Forelimb muscle (tissue), 1 donor: ENCODE measurements at regions not wholly inside any gene's neighbourhood (a gene's known extent, or its start where the extent isn't known, plus 50 kb on each side); places are given as distances from the start of the nearest gene placed in this dataset.
"Not testable (repeated sequence)": the region's sequence is repeated elsewhere in the genome, so short reads cannot be mapped to it uniquely, and the experiment has no call there.

Experiments used
- DNase-seq: peaks from one replicate; pipeline ENCODE4 v3.0.0-alpha.2; 2013; ENCODE audit warnings: low read depth

- DNase-seq = no peak
Measured at GRCh38 chr2:8441371-8441770, 240.5 kb upstream of the ID2 start.

- no peak for DNase-seq
Measured at GRCh38 chr2:8441986-8442385, 239.9 kb upstream of the ID2 start.

GRCh38 chr2:8442833-8443486 lies 238.9 kb upstream of the ID2 start:
- no peak for DNase-seq

GRCh38 chr2:8445580-8445979 lies 236.3 kb upstream of the ID2 start:
- no peak for DNase-seq

- not testable (repeated sequence) for DNase-seq
Measured at GRCh38 chr2:8446751-8447150, 235.1 kb upstream of the ID2 start.

GRCh38 chr2:8447610-8448221 lies 234.1 kb upstream of the ID2 start:
- DNase-seq = no peak

- no peak for DNase-seq
Measured at GRCh38 chr2:8448824-8449556, 232.9 kb upstream of the ID2 start.

GRCh38 chr2:8451273-8451672 lies 230.6 kb upstream of the ID2 start:
- DNase-seq = no peak

GRCh38 chr2:8452296-8452695 lies 229.6 kb upstream of the ID2 start:
- no peak for DNase-seq

GRCh38 chr2:8452979-8453903 lies 228.6 kb upstream of the ID2 start:
- DNase-seq = no peak

- no peak for DNase-seq
Measured at GRCh38 chr2:8453904-8454302, 228.0 kb upstream of the ID2 start.

- DNase-seq = no peak
Measured at GRCh38 chr2:8454797-8455196, 227.1 kb upstream of the ID2 start.

- DNase-seq = no peak
Measured at GRCh38 chr2:8455236-8456150, 226.4 kb upstream of the ID2 start.

- DNase-seq = no peak
Measured at GRCh38 chr2:8456151-8457091, 225.4 kb upstream of the ID2 start.

GRCh38 chr2:8457092-8457481 lies 224.8 kb upstream of the ID2 start:
- DNase-seq = no peak

- no peak for DNase-seq
Measured at GRCh38 chr2:8457699-8458502, 224.0 kb upstream of the ID2 start.

GRCh38 chr2:8458503-8459459 lies 223.1 kb upstream of the ID2 start:
- no peak for DNase-seq

GRCh38 chr2:8459474-8459873 lies 222.4 kb upstream of the ID2 start:
- no peak for DNase-seq
